ENCODE measurements at regions not wholly inside any gene's neighbourhood (a gene's known extent, or its start where the extent isn't known, plus 50 kb on each side); places are given as distances from the start of the nearest gene placed in this dataset.

GRCh38 chr16:17914168-17914567 is 422.4 kb downstream of the NPIPA8 start:
- TF ChIP-seq TAF1 (IDR thresholded peaks at IDR 0.05; ENCODE audit: low read depth) (no peak), ZBTB7A (IDR thresholded peaks at IDR 0.05; ENCODE audit: low read depth) (no peak)

Data from Ishikawa (cell line).